ENCODE measurements at regions not wholly inside any gene's neighbourhood (a gene's known extent, or its start where the extent isn't known, plus 50 kb on each side); places are given as distances from the start of the nearest gene placed in this dataset.

DNA sequence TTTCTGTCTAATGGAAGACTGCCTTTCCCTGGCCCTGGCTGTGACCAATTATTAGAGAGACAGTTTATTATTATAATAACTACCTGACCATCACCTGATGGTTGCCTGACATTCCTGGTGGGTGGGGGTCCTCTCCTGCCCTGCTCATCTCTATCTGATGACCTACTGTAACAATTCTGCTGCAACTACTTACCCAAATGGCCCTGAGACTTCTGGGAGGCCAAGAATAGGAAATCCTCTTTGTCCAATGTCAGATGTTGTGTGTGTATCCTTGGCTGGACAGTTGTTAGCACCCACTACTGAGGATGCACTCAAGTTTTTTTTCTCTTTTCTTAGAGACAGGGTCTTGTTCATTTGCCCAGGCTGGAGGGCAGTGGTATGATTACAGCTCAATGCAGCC, 110.3 kb downstream of the DDX1 start:
- DNase-seq = no peak

DNA sequence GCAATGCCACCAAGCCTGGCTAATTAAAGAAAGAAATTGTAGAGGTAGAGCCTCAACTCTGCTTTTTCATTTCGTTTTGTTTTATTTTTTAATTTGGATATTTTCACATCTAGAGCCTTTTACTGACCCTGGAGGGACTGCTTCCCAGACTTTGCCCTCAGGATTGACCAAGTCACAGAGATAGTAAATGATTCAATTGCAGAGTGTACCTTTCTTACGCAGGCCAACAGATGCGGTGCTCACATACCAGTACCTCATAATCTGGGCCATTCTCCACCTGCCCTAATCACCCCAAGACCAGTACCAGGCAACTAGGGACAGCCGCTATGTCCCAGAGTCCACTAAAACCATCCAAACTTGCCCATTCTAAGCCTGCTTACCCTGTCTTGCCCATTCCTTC, 110.8 kb downstream of the DDX1 start:
- no peak for DNase-seq

DNA sequence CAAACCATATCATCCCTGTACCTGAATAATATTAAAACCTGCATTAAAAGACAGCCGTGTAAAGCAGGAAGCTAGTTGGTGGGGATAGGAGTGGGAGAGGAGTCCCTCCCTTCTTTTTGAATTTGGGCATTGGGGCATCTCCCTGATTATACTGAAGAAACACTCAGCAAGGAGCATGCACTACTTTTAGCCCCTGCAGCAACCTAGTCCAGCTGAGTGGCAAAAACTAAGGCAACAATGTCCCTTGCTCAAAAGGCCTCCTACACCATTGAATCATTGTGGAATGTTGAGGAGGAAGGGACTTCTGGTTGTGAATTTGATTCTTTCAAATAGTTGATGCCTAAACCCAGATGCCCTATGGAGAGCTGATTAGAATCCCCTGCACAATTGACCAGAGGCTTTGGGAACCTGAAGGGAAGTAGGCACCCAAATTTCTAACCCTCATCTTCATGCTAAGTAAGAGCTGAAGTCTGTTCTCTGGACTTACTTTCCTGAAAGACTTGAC, 111.7 kb downstream of the DDX1 start:
- no peak for DNase-seq

DNA sequence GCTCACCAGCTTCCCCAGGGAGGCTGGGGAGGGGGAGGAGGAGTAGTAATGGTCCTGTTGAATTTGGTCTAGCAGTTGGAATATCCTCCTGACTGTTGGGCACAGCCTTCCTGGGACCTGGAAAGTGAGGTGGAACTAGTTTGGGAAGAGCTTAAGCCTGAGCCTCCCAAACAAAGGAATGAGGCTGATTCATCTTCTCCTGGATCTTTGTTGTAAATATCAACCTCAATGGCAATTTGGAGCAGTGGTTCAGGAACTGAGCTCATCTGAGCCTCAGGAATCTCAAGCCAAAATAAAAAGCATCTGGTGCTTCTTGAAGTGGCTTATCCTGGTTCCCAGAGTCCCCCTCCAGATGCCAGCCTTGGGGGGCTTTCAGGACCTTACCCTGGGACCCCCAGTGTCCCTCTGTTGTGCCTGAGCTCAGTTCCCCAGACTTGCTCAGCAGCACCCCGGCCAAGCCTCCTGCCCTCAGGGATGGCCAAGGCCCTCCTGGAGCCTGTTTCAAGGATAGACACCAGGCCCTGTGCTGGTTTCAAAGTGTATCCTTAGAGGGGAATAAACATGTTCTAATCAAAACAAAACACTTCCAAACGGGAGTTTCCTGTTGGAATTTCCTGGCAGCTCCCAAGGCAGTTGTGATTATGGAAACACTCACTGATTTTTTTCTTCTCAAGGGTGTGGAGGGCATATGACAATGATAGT, 112.6 kb downstream of the DDX1 start:
- DNase-seq = no peak

DNA sequence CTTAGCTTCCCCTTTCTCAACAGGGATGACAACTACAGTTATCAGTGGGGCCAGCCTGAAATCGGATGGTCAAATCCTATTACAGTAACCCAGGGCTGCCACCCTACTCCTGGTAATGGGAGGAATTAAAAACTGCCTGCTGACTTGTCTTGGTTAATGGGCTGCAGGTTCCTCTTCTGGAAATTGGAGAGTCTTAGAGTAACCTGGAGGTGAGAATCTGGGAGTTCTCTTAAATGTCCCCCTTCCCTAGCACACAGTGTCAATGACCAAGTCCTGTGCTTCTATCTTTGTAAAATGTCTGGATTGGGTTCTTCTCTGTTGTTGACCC, 113.1 kb downstream of the DDX1 start:
- DNase-seq = no peak

DNA sequence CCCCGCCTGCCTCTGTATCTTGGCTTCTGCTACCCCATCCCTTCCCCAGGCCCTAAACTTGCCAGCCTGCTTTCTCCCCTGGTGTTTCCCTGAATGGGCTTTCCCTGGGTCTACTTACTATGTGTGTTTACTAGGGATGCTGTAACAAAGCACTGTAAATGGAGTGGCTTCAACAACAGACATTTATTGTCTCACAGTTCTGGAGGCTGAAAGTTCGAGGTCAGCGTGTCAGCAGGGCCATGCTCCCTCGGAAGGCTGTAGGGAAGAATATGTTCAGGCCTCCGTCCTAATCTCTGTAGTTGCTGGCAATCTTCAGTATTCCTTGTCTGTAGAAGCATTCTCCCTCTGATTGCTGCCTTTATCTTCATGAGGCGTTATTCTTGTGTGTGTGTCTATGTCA, 113.6 kb downstream of the DDX1 start:
- DNase-seq = no peak

DNA sequence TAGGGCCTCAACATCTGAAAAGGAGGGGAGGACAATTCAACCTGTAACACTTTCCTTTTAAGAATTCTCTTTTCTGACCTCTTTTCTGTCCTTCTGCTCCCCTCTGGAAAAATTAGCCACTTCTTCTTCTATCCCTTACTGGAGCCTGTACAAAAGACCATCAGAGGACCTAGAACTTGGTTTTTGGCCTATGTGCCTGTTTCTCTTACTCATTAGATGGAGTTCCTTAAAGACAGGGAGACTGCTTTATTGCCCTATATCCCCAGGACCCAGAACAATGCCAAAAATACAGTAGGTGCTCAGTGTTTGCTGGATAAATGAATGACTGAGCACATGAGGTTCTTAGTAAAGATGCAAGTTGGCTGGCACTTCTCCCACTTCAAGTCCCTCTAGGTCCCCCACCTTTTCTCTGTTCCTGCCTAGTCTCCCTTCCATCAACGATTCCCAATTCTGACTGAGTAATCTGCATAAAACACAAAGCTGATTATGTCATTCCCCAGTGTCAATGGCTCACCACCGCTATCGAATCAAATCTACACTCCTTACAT, 114.2 kb downstream of the DDX1 start:
- no peak for DNase-seq

DNA sequence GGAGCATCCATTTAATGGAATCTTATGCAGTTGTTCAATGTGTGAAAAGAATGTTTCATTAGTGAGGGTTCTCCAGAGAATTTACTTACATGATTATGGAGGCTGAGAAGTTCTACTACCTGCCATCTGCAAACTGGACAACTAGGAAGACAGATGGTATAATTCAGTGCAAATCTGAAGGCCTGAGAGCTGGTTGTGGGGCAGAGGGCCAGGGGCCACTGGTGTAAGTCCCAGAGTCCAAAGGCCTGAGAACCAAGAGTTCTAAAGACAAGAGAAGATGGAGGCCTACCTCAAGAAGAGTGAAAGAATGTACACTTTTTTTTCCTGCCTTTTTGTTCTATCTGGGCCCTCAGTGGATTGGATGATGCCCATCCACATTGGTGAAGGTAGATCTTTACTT, 114.8 kb downstream of the DDX1 start:
- DNase-seq = no peak

DNA sequence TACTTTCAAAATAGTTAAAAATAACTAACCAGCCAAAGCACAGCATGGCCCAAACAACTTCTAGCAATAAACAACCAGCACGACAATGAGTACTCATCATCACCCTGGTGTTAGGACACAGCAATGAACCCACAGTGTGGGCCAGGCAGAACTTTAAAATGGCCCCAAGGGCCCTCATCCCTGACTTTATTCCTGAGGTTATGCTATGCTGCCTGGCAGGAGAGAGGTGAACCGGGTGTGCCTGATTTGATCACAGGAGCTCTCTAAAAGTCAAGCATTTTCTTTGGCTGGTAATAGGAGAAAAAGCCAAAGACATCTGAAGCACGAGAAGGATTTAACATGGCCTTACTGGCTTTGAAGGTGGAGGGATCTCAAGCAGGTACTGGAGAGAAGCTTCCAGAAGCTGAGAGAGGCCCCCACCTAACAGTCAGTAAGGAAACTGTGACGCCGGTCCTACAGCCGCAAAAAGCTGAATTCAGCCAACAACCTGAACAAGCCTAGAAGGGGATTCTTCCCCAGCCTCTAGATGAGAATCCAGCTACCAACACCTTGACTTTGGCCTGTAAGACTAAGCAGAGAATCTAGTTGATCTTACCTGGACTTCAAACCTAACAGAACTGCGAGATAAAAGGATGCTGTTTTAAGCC, 115.4 kb downstream of the DDX1 start:
- no peak for DNase-seq

DNA sequence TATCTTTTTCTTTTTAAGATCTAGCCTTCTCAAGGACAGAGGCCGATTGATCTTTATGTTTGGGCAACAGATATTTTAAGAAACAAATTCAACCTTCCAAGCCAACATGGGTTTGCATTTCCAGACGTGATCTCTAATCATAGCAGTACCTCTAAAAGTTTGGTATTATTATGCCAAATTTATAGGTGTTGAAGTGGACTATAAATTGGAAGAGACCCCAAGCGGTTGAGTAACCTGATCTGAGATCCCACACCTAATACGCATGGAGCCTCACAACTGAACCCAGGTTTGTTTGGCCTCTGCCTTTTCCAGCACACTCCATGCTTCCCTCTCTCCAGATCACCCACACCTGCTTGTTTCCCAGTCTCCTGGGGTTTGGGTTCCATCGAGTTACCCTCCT, 116.5 kb downstream of the DDX1 start:
- no peak for DNase-seq

DNA sequence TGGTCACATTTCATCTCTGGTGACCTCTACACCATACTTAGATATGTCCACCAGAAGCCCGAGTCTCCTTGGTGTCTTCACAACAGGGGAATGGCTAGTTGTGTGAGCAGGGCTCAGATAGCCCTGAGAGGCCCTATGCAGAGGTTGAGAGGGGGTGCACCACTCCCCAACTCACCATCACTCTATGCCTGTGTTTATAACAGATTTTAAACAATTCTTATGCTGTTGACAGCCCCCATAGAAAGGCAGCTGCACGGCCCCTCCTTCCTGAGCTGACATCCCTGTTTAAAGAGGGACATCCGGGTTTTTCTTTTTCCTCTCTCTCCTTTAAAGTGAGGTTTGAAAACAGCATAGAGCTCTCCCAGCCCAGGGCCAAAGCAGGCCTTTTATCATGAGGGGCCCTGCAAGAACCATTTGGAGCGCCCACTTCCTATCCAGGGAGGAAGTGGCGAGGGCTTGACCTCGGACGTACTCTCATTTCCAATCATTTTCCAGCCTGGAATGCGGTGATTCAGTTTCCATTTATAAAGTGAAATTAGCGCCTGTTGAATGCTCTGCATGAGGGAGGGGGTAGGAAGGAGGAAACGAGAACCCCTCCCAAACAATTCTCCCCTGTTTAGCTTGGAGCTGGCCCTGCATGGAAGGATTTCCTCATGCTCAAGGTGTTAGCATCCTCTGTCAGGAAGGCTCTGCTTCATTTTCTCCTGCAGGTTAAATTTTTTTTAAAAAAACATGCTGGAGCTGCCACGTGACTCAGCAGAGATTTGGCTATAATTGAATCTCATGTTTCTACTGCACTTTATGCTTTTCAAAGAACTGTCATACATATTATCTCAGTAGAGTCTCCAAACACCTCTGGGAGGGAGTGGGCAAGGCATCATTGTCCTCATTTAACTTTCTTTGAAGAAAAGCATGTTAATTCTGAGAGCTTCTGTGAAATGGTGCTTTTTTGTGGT, 117.5 kb downstream of the DDX1 start:
- no peak for DNase-seq

DNA sequence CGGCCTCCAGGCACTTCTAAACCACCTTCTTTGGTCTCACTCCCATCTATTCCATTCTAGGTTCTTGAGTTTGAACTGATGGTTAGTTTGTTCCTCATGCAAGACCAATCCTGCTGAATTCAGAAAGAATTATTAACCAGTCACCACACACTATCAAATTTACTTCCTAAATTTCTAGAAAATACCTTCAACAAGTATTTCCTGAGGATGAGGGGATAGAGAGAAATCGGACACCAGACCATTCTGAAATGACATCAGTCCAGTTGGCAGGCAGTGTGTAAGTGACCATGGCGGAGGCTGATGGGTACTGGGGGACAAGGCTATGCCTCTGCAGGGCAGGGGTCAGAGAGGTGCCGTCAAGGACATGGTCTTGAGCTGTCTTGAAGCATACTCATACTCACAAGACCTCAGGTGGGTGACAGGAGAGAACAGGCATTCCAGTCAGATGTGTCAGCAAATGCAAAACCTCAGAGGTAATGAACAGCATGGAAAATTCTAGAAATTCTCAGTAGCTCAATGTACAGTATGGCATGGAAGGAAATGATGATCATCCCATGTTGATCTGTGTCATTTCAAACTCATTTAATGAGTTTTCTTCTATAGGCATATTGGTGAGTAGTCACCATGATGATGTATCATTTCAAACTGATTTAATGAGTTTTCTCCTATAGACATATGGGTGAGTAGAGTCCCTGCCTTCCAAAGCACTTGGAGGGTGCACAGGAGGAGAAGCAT, 119.6 kb downstream of the DDX1 start:
- DNase-seq = no peak

DNA sequence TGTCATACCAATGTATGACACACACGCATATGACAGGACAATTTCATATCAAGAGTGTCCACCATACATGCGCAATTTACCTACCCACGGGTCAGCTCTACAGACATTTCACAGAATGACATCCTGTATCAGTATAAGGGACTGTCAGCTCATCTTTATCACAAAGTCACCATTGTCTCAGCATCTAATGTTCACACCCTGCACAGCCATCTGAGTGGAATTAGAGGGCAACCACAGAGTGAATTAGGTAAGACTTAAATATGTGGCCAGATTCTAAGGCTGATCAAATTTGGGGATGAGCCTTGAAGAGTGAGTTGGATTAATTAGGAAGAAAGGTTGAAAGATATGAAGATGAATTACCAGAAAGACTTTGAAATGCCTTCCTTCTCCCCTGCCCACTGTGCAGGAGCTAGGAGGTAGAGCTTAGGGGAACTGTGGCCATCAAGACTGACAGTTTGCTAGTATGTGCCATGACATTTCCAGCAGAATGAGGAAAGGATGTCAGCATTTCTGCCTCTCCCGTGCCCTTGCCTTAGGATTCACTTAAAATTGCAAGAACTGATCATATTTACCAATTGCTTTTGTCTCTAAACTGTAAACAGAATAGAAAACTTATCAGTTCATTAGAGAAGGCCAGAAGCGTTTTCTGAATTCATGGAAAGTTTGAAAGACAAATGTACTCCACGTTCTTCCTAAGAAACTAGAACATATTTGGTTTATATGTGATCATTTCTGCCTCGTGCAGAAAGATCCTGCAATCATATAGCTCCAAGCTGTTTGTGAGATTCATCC, 121.1 kb downstream of the DDX1 start:
- DNase-seq = no peak

DNA sequence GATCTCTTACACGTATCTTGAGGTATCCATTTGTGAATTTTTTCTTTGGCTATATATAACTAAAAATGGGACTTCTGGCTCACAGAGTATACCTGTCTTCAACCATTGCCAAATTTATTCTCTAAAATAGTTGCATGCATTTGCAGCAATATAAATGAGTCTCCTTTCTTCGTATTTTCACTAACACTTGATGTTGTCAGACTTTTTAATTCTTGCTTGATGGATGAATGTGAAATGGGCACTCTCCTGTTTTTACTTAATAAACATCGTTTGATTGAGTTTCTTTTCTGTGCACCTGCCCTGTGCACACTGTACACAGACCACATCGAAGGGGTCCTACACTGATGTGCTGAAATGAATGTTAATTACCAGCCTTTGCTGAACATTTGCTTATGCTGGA, 121.8 kb downstream of the DDX1 start:
- no peak for DNase-seq

DNA sequence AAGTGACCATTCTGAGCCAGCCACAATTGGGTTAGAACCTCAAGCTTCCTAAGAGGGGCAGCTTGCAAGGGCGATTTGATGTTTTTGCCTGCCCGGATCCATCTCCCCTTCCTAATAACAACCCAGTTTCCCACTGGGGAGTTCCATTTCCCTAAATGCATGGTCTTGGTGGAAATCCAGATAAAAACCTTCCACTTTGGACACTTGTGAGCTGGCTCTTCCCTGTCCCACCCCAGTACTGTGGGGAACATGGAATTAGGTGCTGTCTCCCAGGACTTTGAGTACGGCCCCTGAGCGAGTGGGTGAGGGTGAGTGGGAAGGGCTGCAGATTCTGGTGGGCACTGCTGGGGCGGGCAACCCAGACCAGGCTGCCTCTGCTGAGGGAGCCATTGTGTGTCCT, 122.3 kb downstream of the DDX1 start:
- no peak for DNase-seq

DNA sequence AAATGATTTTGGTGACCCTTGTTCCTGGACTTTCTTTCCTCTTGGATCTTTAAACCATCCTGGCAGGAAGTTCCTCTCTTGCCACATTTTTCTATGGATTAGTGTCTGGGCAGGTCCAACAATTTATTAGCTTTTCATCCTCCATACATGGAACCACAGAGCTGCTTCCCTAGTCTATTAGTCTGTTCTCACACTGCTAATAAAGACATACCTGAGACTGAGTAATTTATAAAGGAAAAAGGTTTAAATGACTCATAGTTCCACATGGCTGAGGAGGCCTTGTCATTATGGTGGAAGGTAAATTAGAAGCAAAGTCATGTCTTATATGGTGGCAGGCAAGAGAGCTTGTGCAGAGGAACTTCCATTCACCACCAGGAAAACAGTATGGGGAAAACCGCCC, 122.9 kb downstream of the DDX1 start:
- no peak for DNase-seq

DNA sequence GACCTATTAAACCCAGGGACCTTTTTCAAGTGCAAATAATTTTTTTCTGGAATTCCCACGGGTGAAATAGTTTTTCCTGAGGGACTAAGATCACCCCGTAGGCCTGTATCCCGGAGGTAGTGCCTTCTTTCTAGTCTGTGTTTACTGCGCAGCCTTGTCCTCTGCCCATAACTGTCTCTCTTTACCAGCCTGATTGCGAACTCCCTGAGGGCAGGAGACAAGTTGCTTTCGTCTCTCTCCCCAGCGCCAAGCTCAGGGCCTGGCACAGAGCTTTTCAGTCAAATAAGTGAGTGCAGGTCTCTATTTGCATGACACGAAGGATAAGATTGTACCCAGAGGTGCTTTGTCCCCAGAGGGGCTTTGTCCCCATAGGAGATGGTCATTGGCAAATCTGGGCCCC, 123.9 kb downstream of the DDX1 start:
- no peak for DNase-seq

DNA sequence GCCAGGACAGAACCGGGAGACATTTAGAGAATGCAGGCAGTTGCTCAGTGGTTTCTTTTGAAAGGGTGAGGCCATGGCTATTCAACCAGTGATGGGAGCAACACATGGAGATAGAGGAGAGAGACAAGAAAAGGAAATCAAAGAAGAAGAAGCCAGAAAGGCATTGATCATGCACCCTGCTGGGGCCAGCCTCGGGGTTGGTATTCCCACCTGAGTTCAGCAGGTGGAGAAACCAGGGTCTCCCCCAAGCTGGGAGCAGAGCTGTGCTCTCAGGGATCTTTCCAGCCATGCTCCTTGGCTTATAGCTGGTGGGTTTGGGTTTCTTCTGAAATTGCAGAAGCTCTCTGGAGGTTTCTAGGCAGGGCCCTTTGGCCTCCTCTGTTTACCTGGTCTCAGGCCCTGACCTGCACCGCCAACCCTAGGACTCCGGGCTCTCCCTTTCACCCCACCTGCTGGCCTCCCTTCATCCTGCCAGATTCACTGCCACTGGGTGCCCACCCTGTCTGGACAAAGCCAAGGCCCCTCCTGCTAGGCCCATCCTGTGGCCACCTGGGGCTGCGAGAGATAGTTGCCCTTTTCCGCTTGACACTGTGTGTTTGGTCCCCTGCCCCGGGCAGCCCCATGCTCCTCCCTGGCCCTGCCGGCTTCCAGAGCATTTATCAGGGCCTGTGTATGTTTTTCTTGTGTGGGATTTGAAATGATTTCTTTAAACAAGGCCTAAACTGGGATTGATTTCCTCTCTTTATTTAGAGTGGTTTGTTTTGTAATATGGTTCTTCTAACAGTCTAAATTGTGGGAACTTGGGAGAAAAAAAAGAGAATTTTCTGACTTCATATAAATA, 126.7 kb downstream of the DDX1 start:
- DNase-seq = no peak

DNA sequence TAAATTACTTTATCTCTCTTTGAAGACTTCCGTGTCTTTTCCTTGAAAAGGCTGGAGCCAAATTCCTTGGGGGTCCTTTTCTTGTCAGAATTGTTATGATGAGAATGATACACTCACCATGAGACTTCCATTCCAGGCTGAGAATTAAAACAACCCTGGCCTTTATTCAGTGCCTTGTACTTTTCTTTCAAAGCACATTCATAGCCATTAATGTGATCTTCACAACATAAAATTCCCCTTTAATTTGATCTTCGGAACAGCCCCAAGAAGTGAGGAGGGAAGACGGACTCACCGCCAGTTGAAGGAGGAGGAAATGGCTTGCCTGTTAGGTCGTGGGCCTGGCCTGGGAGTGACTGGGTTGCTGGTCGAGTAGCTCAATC, 127.3 kb downstream of the DDX1 start:
- no peak for DNase-seq

DNA sequence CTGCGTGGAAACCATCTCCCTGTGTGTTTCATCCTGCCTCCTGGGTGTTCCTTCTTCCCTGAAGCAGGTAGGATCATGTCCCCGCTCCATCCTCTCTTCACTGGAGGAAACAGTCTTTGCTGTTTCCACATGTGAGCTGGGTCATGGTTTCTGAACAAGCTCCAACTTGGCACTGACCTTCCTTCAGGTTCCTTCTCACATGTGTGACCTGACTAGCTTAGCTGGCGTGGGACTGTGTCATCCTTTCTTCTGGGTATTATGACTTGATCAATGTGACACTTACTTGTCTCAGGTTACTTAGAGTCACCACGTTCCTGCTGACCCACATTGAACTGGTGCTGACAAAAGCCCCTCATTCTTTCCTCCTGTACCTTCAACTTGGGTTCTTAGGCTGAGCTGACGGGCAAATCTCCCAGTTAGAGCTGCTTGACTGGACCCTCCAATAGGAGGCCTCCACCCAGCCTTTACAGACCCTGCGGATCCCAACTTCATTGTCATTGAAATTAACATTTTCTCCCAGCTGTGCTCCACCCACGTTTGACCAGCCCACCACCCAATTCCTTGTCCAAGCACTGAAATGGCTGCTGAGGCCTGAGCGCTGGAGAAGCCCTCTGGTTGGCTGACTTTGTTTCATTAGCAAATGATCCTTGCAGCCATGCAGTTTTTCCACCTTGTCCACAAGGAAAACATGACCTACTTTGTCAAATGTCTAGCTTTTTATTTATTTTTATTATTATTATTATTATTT, 128.1 kb downstream of the DDX1 start:
- no peak for DNase-seq

Data from stimulated activated CD4-positive, alpha-beta T cell treated with anti-CD3 and anti-CD28 coated beads, Interleukin-2, amount 100 ng/mL, for 24 hours (primary cell).